H9 (cell line): ENCODE measurements at regions not wholly inside any gene's neighbourhood (a gene's known extent, or its start where the extent isn't known, plus 50 kb on each side); places are given as distances from the start of the nearest gene placed in this dataset.

Experiments
- DNase-seq: peaks from one replicate; pipeline ENCODE4 v3.0.0-alpha.2; 2017
- H2AFZ ChIP-seq: one replicate; pipeline ENCODE4 v1.6.1; 2013; ENCODE audit warnings: mild to moderate bottlenecking, low read length, control low read depth, moderate library complexity
- H2AK5ac ChIP-seq: 2 replicates; pipeline ENCODE4 v1.6.1; 2013; ENCODE audit warnings: low read length, control low read depth, mixed read lengths; ENCODE audit not compliant: insufficient read length
- H2BK120ac ChIP-seq: one replicate; pipeline ENCODE4 v1.6.1; 2013; ENCODE audit warnings: low read depth, mild to moderate bottlenecking, low read length, control low read depth, inconsistent platforms; ENCODE audit not compliant: poor library complexity, severe bottlenecking
- H2BK12ac ChIP-seq: 2 replicates; pipeline ENCODE4 v1.6.1; 2013; ENCODE audit warnings: low read length, control low read depth, mixed read lengths, low read depth; ENCODE audit not compliant: insufficient read length
- H2BK15ac ChIP-seq: 2 replicates; pipeline ENCODE4 v1.6.1; 2013; ENCODE audit warnings: low read depth, low read length, control low read depth
- H2BK20ac ChIP-seq: one replicate; pipeline ENCODE4 v1.6.1; 2013; ENCODE audit warnings: low read depth, mild to moderate bottlenecking, low read length, control low read depth, inconsistent platforms; ENCODE audit not compliant: poor library complexity, severe bottlenecking
- H2BK5ac ChIP-seq: 2 replicates; pipeline ENCODE4 v1.6.1; 2013; ENCODE audit warnings: low read length, control low read depth, mixed read lengths; ENCODE audit not compliant: insufficient read length
- H3K14ac ChIP-seq: 2 replicates; pipeline ENCODE4 v1.6.1; 2013; ENCODE audit warnings: low read length, control low read depth; ENCODE audit not compliant: insufficient read depth
- H3K18ac ChIP-seq: 2 replicates; pipeline ENCODE4 v1.6.1; 2013; ENCODE audit warnings: low read depth, mild to moderate bottlenecking, mixed read lengths, low read length, control low read depth; ENCODE audit not compliant: insufficient read length
- H3K23ac ChIP-seq: 2 replicates; pipeline ENCODE4 v1.6.1; 2013; ENCODE audit warnings: low read length, control low read depth, mixed read lengths, low read depth; ENCODE audit not compliant: insufficient read length
- H3K23me2 ChIP-seq: 2 replicates; pipeline ENCODE4 v1.6.1; 2013; ENCODE audit warnings: low read depth, mild to moderate bottlenecking, mixed read lengths, low read length, control low read depth; ENCODE audit not compliant: insufficient read length, poor library complexity, severe bottlenecking
- H3K27ac ChIP-seq: 2 replicates; pipeline ENCODE4 v1.5.1; 2013; ENCODE audit warnings: low read length, control low read depth, mixed read lengths, low read depth; ENCODE audit not compliant: insufficient read length
- H3K27me3 ChIP-seq: 2 replicates; pipeline ENCODE4 v1.6.1; 2013; ENCODE audit warnings: low read length, control low read depth, inconsistent platforms; ENCODE audit not compliant: insufficient read depth
- H3K4ac ChIP-seq: 2 replicates; pipeline ENCODE4 v1.6.1; 2013; ENCODE audit warnings: low read depth, mild to moderate bottlenecking, control low read depth, inconsistent platforms, low read length, moderate library complexity
- H3K4me1 ChIP-seq: 2 replicates; pipeline ENCODE4 v1.6.1; 2013; ENCODE audit warnings: low read length, control low read depth, inconsistent platforms; ENCODE audit not compliant: insufficient read depth
- H3K4me2 ChIP-seq: 2 replicates; pipeline ENCODE4 v1.6.1; 2013; ENCODE audit warnings: low read length, control low read depth, mixed read lengths; ENCODE audit not compliant: insufficient read length, insufficient read depth
- H3K56ac ChIP-seq: 2 replicates; pipeline ENCODE4 v1.6.1; 2013; ENCODE audit warnings: low read depth, mild to moderate bottlenecking, mixed read lengths, low read length, control low read depth; ENCODE audit not compliant: insufficient read length
- H3K79me1 ChIP-seq: 2 replicates; pipeline ENCODE4 v1.6.1; 2013; ENCODE audit warnings: low read depth, mild to moderate bottlenecking, moderate library complexity, low read length, control low read depth, inconsistent platforms; ENCODE audit not compliant: insufficient read depth, poor library complexity, severe bottlenecking
- H3K79me2 ChIP-seq: 2 replicates; pipeline ENCODE4 v1.6.1; 2013; ENCODE audit warnings: low read length, control low read depth, inconsistent platforms; ENCODE audit not compliant: insufficient read depth
- H3K9ac ChIP-seq: 2 replicates; pipeline ENCODE4 v1.6.1; 2013; ENCODE audit warnings: low read length, control low read depth, mixed read lengths; ENCODE audit not compliant: insufficient read length; ENCODE audit errors: extremely low read depth
- H3K9me3 ChIP-seq: one replicate; pipeline ENCODE4 v1.6.1; 2013; ENCODE audit warnings: low read depth, low read length, inconsistent platforms; ENCODE audit not compliant: control insufficient read depth
- H3T11ph ChIP-seq: one replicate; pipeline ENCODE4 v1.6.1; 2013; ENCODE audit warnings: mild to moderate bottlenecking, low read length, control low read depth, inconsistent platforms
- H4K20me1 ChIP-seq: one replicate; pipeline ENCODE4 v1.6.1; 2013; ENCODE audit not compliant: control insufficient read depth, insufficient read length, insufficient read depth
- H4K5ac ChIP-seq: 2 replicates; pipeline ENCODE4 v1.6.1; 2013; ENCODE audit warnings: low read depth, mild to moderate bottlenecking, mixed read lengths, low read length, control low read depth; ENCODE audit not compliant: insufficient read length
- H4K8ac ChIP-seq: replicated peaks from 2 replicates; pipeline ENCODE4 v1.6.1; 2013; ENCODE audit warnings: low read length, control low read depth, mixed read lengths, low read depth; ENCODE audit not compliant: insufficient read length
- H4K91ac ChIP-seq: 2 replicates; pipeline ENCODE4 v1.6.1; 2013; ENCODE audit warnings: low read depth, mild to moderate bottlenecking, moderate library complexity, mixed read lengths, low read length, control low read depth; ENCODE audit not compliant: insufficient read length
- H3K27ac Mint-ChIP-seq, 3 experiments: 2 replicates in 2 of 3; 3 replicates in 1 of 3; pipeline ENCODE4 v1.8.0; 2020 to 2021; ENCODE audit warnings: mixed read lengths in 3 of 3, mild to moderate bottlenecking in 1 of 3, moderate library complexity in 1 of 3
- H3K27me3 Mint-ChIP-seq: 2 replicates; pipeline ENCODE4 v1.8.0; 2021; ENCODE audit warnings: low read depth, mild to moderate bottlenecking, moderate library complexity, mixed read lengths
- H3K36me3 Mint-ChIP-seq, 3 experiments: 2 replicates in 2 of 3; 3 replicates in 1 of 3; pipeline ENCODE4 v1.8.0; 2020 to 2021; ENCODE audit warnings: low read depth in 3 of 3, mixed read lengths in 3 of 3; ENCODE audit not compliant: insufficient read depth in 1 of 3
- H3K4me1 Mint-ChIP-seq, 2 experiments: 2 replicates each; pipeline ENCODE4 v1.8.0; 2020; ENCODE audit warnings: mixed read lengths in 2 of 2
- H3K4me3 Mint-ChIP-seq, 2 experiments: 2 replicates in 1 of 2; 3 replicates in 1 of 2; pipeline ENCODE4 v1.8.0; 2020 to 2021; ENCODE audit warnings: mild to moderate bottlenecking in 2 of 2, mixed read lengths in 2 of 2, moderate library complexity in 1 of 2
- H3K9me3 Mint-ChIP-seq, 2 experiments: 2 replicates in 1 of 2; 3 replicates in 1 of 2; pipeline ENCODE4 v1.8.0; 2020; ENCODE audit warnings: mild to moderate bottlenecking in 2 of 2, mixed read lengths in 2 of 2, moderate library complexity in 1 of 2
- CTCF ChIP-seq: fragments of 200-600 bp; sonication (generic); conservative IDR thresholded peaks from 3 replicates; pipeline ENCODE4 v1.8.0; 2021; ENCODE audit warnings: antibody characterized with exemption, mild to moderate bottlenecking
- WGBS: extraction: QIAGEN DNeasy Blood & Tissue Kit; methylation state at CpG from one replicate; pipeline ENCODE4 v1.1.7; 2013; ENCODE audit warnings: missing lambda C conversion rate, low lambda C conversion rate, mixed read lengths; ENCODE audit not compliant: insufficient read length; ENCODE audit errors: extremely low coverage; 5-methylcytosine and 5-hydroxymethylcytosine counted together

- H4K20me1 ChIP-seq = no peaks in the 10 kb centered on the region
- no peak for TF ChIP-seq CTCF
- Mint-ChIP-seq H3K9me3 (no peaks in the 10 kb centered on the region; a peak in 1 of 5 replicates), H3K27me3 (no peaks in the 10 kb centered on the region), H3K4me1 (no peaks in the 10 kb centered on the region), H3K36me3 (no peaks in the 10 kb centered on the region; a peak in 1 of 7 replicates), H3K27ac (no peak overlapping the region), H3K4me3 (no peak overlapping the region)
- H3K14ac ChIP-seq = no peak overlapping the region
- H3K4ac ChIP-seq = no peak overlapping the region
- H4K91ac ChIP-seq = no peak overlapping the region
- no peaks in the 10 kb centered on the region for H3K4me1 ChIP-seq
- no peak overlapping the region for H3K9ac ChIP-seq
- H3K18ac ChIP-seq = no peak overlapping the region
- H2BK15ac ChIP-seq = no peak overlapping the region
- no peak overlapping the region for H4K8ac ChIP-seq
- H2BK12ac ChIP-seq = no peak overlapping the region
- H3K27me3 ChIP-seq = no peaks in the 10 kb centered on the region
- H3K79me1 ChIP-seq = no peaks in the 10 kb centered on the region
- no peaks in the 10 kb centered on the region for H3K79me2 ChIP-seq
- H3K4me2 ChIP-seq = no peak overlapping the region
- H3T11ph ChIP-seq = no peak overlapping the region
- H2BK5ac ChIP-seq = no peak overlapping the region
- H2BK20ac ChIP-seq = no peak overlapping the region
- H3K23me2 ChIP-seq = no peaks in the 10 kb centered on the region
- no peak overlapping the region for H3K27ac ChIP-seq
- H2AFZ ChIP-seq = no peak overlapping the region
- no peak overlapping the region for H2BK120ac ChIP-seq
- no CpG with 5 or more reads among the region's 9 CpGs for WGBS
- no peak overlapping the region for H3K23ac ChIP-seq
- no peaks in the 10 kb centered on the region for H3K9me3 ChIP-seq
- no peak overlapping the region for H2AK5ac ChIP-seq
- no peak overlapping the region for H3K56ac ChIP-seq
- H4K5ac ChIP-seq = no peak overlapping the region
- DNase-seq = no peak
Observed at GRCh38 chr2:2869553-2869952, 508.1 kb downstream of the EIPR1 start.
